ENCODE measurements at regions not wholly inside any gene's neighbourhood (a gene's known extent, or its start where the extent isn't known, plus 50 kb on each side); places are given as distances from the start of the nearest gene placed in this dataset.

DNA sequence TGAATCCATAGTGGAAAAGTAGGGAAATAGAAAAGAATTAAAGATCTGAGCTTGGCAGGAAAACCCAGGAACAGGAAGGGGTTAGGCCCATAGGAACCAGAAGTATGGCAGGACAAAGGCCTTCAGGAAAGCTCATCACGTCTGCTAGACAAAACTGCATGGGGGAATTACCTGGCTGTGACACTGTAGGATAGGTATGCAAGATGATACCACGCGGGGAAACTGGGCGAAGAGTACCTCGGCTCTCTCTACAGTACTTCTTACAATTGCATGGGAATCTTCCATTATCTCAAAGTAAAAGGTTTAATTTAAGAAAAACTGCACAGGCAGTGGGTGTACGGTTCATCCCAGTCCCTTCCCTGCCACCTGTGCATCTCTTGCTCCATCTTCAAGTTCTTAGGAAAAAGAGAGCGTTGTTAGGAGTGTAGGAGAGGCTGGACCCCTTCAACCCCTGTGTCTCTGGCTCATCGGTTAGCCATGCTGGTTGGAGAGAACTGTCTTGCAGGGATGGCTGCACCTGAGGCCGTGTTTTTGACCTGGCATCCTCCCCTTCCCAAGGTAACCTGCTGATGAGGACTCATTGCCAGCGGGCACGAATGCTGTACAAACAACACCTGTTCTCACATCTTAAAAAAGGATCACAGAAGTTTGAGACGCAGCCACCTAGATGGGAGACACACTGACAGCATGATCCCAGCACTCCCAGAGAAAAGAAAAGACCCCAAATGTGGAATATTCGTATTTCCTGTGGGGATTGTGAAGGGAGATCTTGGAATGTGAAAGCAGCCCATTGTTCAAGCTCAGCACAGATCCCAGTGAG lies 120.5 kb upstream of the COPS8 start:
- TF ChIP-seq, protein P1, sequence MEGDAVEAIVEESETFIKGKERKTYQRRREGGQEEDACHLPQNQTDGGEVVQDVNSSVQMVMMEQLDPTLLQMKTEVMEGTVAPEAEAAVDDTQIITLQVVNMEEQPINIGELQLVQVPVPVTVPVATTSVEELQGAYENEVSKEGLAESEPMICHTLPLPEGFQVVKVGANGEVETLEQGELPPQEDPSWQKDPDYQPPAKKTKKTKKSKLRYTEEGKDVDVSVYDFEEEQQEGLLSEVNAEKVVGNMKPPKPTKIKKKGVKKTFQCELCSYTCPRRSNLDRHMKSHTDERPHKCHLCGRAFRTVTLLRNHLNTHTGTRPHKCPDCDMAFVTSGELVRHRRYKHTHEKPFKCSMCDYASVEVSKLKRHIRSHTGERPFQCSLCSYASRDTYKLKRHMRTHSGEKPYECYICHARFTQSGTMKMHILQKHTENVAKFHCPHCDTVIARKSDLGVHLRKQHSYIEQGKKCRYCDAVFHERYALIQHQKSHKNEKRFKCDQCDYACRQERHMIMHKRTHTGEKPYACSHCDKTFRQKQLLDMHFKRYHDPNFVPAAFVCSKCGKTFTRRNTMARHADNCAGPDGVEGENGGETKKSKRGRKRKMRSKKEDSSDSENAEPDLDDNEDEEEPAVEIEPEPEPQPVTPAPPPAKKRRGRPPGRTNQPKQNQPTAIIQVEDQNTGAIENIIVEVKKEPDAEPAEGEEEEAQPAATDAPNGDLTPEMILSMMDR (conservative IDR thresholded peaks at IDR 0.05), result no peak
- TF ChIP-seq EZH2 (IDR thresholded peaks at IDR 0.05; ENCODE audit: low read depth), result no peak
